HG02943 (cell line): ENCODE measurements at regions not wholly inside any gene's neighbourhood (a gene's known extent, or its start where the extent isn't known, plus 50 kb on each side); places are given as distances from the start of the nearest gene placed in this dataset.
A peak's percentile ranks its signal among the peaks of the same experiment; 100 is the strongest.
"Not testable (repeated sequence)": the region's sequence is repeated elsewhere in the genome, so short reads cannot be mapped to it uniquely, and the experiment has no call there.

Source experiments
- ATAC-seq: cut with Tn5 transposase; IDR thresholded peaks from one replicate; pipeline ENCODE4 v1.9.1; 2021; ENCODE audit warnings: mild to moderate bottlenecking, low read depth, moderate library complexity; ENCODE audit not compliant: unreplicated experiment

- ATAC-seq: no peak
These were observed 250.7 kb upstream of the TBL1XR1 start for GRCh38 chr3:177447938-177448337.

DNA sequence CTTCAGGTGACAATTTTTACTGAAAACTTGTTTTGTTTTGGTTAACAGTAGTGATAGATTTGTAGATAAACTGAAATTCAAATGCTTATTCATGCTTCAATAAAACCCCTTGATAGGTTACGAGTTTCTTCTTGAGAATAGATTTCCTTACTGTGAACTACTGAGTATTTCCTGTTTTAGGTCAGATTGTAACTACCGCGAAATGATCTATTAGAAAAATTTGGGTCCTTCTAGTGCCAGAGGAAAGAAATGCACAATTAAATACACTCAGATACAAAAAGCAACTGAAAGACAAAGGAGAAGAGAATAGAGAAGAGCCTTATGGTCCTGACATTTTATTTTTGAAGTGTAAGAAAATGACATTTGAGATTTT is 251.7 kb upstream of the TBL1XR1 start:
- peak; percentile 33 for ATAC-seq

DNA sequence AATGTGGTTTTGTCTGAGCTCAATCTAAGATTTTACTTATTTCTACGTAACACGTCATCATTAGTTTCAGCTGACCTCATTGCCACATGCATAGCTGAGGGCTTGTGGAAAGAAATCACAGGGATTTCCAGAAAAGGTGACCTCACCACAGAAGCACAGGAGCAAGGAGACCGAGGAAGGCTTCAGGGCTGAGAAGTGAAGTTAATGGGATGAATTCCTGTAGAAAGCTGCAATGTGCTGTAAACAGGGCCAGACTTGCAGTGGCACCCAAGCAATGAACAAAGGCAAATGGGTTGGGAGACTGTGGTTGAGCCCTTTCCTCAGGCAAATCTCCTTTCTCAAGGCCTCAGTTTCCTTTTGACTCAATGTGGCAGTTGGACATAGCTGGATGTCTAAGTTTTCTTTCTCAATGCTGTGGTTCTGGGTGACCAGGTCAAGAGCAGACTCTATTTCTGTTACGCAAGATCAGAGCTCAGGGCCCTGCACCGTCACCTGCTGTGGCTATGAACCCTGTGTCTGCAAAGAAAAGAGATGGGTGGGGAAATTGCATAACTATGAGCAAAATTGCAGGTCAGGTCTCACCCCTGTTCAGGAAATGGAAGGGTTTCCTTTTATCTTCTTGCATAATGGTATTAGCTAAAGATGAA is 252.2 kb upstream of the TBL1XR1 start:
- peak; percentile 87 for ATAC-seq

GRCh38 chr3:177451301-177451750 is 254.0 kb upstream of the TBL1XR1 start:
- ATAC-seq: no peak

GRCh38 chr3:177451864-177452830 is 254.9 kb upstream of the TBL1XR1 start:
- no peak for ATAC-seq

DNA sequence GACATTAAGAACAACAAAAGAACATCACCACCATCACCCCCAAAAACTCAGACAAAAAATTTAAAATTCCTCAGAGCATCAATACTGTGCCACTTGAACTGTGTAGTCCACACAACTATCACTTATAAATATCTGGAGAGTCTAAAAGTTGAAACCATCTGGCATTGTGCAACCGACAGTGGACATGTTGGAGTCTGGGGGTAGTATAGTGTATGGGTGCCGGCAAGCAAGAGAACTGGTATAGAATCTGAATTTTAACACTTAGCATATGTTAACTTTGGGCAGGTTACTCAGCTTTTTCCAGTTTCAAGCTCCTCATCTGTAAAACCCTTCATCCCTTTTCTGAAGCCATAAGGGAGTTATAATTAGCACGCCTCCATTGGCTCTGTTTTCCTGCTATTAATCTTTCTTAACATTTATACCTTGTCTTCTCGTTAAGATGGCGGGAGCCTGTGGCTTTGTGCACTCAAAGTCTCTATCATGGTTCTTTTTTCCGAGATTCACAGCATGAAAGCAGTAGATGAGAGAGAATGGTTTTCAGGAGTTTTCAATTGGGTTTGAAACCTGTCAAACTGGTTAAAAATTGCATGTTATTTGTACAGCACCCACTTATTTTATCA is 255.7 kb upstream of the TBL1XR1 start:
- ATAC-seq: no peak

- no peak for ATAC-seq
These were observed 256.2 kb upstream of the TBL1XR1 start for GRCh38 chr3:177453451-177453844.

DNA sequence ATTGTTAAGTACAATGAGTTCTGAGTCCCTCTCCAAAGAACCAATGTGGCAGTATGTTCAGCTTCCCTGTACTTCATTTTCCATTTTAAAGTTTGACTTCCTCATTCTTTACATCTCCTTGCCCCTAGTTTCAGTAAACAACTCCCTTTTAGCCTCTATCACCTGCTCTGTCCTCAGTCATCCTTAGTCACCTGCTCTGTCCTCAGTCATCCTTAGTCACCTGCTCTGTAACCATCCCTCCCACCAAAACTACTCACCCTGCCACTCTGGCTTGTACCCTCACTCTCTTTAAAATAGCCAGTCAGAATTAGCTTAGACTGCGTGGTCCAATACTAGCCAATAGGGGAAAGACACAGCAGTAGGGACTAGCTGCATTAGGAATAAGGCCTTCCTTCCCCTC is 259.9 kb upstream of the TBL1XR1 start:
- not testable (repeated sequence) for ATAC-seq

DNA sequence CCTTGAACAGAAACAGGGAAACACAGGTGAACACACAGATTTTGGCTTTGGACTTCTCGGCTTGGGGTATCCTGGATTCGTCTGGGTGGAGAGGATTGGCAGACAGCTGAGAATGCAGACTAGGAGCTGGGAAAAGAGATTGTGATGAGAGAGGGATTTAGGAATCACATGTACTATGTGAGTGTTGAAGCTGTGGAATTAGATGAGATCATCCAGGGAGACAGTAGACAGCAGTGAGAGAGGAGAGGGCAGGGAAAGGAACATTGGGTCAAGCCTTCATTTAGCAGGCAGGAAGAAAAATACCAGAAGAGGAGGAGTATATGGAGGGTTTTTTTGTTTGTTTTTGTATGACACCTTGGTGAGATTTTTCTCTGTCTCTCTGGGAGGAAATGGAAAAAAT is 262.1 kb upstream of the TBL1XR1 start:
- no peak for ATAC-seq

GRCh38 chr3:177460047-177460446 is 262.8 kb upstream of the TBL1XR1 start:
- no peak for ATAC-seq

DNA sequence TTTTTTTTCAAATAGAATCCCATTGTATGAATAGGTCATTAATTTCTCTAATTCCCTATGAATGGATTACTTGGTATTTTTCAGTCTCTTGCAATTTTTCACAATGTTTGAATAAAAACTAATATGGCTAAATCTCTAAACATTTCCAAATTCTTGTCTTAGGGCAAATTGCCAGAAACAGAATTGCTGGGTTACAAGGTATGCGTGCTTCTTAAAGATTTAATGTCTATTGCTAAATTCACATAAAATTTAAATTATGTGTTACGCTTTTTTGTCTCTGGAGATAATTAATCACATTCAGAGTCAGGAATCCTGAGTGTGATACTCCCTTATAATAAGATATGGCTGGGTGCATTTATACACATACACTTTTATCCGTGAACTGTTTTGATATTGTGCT is 264.5 kb upstream of the TBL1XR1 start:
- ATAC-seq: no peak

DNA sequence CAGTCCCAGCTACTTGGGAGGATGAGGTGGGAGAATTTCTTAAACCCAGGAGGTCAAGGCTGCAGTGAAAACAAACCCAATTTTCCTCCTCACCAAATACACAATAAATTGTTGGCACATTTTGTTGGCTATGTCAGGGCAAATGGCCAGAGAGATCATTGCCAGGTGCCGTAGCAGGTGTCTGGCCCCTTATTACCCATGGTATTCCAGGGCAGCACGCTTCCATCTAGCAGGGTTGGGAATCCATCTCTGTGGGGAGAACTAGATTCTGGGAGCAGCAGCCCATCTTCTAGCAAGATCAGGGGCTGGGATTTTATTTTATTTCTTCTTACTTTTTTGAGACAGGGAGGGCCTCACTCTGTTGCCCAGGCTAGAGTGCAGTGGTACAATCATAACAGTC is 266.1 kb upstream of the TBL1XR1 start:
- ATAC-seq: not testable (repeated sequence)

- no peak for ATAC-seq
These were observed 266.6 kb upstream of the TBL1XR1 start for GRCh38 chr3:177463863-177464262.

GRCh38 chr3:177464392-177465256 is 267.3 kb upstream of the TBL1XR1 start:
- ATAC-seq: no peak

DNA sequence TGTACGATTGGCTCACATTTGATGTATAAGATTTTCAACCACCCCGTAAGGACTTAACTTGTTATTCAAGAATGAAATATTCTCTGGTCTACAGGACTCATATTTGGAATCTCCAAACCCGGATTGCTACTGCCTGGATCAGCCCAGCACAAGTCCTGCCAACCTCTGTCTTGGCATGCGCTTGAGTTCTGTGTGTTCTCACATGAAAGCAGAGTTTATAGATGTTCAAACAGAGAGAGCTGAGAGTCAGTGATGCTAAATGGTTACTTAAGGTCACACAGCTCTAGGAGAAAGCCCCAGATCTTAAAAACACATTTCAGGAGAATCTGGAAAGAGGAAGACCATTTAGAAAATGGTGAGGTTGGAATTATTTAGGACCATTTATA is 268.0 kb upstream of the TBL1XR1 start:
- no peak for ATAC-seq

DNA sequence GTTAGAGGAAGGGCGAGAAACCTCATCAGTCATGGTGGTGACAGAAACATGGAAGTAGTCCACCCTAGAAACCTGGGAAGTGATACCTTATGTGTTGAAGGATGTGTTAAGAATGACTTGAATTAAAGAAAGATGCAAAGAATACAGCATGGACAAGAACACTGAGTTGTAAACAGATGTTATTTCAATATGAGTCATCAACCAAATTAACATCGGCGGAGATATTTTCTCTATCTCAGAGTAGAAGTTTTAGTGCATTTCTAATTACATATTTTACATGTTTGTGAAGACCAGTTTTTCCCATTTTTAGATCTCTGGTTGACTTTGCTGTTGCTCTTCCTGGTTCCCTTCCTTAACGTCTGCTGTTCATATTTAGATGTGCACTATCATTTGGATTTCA is 268.8 kb upstream of the TBL1XR1 start:
- no peak for ATAC-seq

DNA sequence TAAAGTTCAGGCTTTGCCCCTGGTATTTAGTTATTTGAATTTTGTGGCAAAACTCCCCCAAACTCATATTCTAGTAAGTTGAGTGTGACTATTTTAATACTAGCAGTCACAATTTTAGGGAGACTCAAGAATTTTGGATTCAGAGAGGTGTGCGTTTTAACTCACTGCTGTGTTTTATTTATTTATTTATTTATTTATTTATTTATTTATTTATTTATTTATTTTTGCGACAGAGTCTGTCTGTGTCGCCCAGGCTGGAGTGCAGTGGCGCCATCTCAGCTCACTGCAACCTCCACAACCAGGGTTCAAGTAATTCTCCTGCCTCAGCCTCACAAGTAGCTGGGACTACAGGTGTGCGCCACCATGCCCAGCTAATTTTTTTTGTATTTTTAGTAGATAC is 269.3 kb upstream of the TBL1XR1 start:
- ATAC-seq: not testable (repeated sequence)

- ATAC-seq: no peak
These were observed 270.1 kb upstream of the TBL1XR1 start for GRCh38 chr3:177467247-177467985.

- no peak for ATAC-seq
These were observed 271.0 kb upstream of the TBL1XR1 start for GRCh38 chr3:177468331-177468730.

DNA sequence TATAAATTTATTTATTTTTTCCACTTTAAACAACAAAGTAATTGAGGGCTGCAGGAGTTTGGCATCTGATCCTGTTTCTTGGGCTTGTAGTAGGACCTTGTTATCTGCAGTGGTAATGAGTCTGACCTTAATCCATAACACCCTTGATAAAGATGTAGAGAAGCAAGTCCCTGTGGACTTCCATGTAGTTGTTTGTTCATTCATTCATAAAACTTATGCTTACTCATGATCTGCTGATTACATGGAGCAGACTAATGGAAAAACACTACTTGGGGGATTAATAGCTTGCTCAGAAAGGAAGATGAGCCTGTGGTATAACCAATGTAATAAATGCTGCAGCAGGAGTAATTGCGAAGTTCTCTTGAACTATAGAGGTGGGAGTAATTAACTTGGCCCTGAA is 271.5 kb upstream of the TBL1XR1 start:
- no peak for ATAC-seq
